ENCODE measurements at regions not wholly inside any gene's neighbourhood (a gene's known extent, or its start where the extent isn't known, plus 50 kb on each side); places are given as distances from the start of the nearest gene placed in this dataset.

DNA sequence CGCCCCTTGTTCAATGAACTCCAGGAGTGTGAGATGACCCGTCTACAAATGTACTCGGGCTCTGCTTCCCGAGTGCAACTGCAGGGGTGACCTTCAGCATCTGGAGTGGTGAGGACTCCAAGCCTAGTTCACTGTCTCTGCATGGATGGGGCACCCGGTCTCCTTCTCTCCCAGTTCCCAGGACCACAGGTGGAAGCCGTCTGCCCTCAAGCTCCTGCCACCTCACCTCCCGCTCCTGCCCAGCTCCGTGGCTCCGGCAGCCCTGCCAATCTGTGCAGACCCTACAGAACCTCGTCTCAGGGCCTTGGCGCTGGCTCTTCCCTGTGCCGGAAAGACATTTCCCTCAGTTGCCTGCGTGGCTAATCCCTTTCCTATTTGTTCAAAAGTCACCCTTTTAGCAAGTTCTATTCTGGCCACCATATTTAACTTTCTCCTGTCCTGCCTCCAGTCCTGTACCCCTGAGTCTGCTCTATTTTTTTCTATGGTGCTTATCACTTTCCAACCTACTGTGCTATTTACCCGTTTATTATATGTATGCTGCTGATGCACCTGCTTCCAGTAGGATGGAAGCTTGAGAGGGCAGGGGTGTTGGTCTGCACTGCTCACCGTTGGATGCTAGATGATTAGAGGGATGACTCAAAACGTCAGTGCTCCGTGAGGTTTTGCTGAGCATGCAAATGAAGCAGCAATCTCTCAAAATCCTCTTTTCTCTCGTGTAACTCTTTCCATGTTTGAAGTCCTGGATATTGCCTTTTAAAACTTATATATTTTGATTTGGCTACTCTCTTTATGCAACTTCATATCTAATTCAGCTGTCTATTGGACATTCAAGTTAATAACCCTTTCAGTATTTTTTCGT, 641.4 kb downstream of the ACTR3B start:
- DNase-seq: no peak
- WGBS (ENCODE audit: insufficient coverage, low lambda C conversion rate): 73% methylated on average over 2 of the region's 19 CpGs
- no peaks in the 10 kb centered on the region for H3K9me3 ChIP-seq (ENCODE audit: control insufficient read depth, low read depth, low read length)
- H3K27me3 ChIP-seq (ENCODE audit: control insufficient read depth, insufficient read depth, low read length): no peaks in the 10 kb centered on the region
- H3K36me3 ChIP-seq (ENCODE audit: control insufficient read depth, insufficient read depth, low read length): no peaks in the 10 kb centered on the region
- no peaks in the 10 kb centered on the region for H3K4me1 ChIP-seq (ENCODE audit: control insufficient read depth, insufficient read depth, low read length)
- H3K4me3 ChIP-seq (ENCODE audit: low read length): no peak overlapping the region
- no peak overlapping the region for H3K27ac ChIP-seq (ENCODE audit: low read length)

DNA sequence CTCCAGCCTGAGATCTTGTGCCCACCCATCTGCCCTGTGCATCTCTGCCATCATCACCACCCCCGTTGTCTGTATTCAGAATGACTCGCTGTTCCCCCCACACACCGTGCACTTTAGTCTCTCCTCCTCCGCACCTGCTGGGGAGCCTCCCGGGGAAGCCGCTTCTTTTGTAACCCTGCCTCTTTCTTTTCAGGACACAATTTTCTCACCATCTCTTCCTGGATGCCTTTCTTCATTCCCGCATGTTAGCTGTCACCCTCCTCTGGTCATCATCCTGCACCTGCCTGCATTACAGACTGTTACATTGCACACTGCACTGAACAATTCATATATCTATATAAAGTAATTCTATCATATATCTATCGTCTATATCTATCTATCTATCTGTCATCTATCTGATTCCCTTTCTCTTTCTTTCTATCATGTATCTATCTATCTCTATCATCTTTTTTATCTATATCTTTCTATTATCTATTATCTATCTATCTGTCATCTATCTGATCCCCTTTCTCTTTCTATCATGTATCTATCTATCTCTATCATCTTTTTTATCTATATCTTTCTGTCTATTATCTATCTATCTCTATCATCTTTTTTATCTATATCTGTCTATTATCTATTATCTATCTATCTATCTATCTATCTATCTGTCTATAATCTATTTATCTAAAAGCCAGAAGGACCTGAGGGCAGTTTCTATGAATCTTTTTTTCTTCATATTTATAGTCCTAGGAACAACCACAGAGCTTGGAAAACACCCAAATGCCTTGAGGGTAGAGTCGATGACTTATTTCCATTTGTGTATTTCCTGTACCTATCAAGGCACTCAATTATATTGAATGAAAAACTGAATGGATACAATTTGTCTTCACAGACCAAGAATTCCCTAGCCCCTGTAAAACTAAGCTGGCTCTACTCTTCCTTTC, 642.5 kb downstream of the ACTR3B start:
- H3K9me3 ChIP-seq (ENCODE audit: control insufficient read depth, low read depth, low read length): no peaks in the 10 kb centered on the region
- no peaks in the 10 kb centered on the region for H3K4me1 ChIP-seq (ENCODE audit: control insufficient read depth, insufficient read depth, low read length)
- no peaks in the 10 kb centered on the region for H3K36me3 ChIP-seq (ENCODE audit: control insufficient read depth, insufficient read depth, low read length)
- no peaks in the 10 kb centered on the region for H3K27me3 ChIP-seq (ENCODE audit: control insufficient read depth, insufficient read depth, low read length)
- H3K27ac ChIP-seq (ENCODE audit: low read length): no peak overlapping the region
- WGBS (ENCODE audit: insufficient coverage, low lambda C conversion rate): 93% methylated on average over 5 of the region's 9 CpGs
- no peak overlapping the region for H3K4me3 ChIP-seq (ENCODE audit: low read length)
- peak in 1 of 2 donors; percentile 3 for DNase-seq

DNA sequence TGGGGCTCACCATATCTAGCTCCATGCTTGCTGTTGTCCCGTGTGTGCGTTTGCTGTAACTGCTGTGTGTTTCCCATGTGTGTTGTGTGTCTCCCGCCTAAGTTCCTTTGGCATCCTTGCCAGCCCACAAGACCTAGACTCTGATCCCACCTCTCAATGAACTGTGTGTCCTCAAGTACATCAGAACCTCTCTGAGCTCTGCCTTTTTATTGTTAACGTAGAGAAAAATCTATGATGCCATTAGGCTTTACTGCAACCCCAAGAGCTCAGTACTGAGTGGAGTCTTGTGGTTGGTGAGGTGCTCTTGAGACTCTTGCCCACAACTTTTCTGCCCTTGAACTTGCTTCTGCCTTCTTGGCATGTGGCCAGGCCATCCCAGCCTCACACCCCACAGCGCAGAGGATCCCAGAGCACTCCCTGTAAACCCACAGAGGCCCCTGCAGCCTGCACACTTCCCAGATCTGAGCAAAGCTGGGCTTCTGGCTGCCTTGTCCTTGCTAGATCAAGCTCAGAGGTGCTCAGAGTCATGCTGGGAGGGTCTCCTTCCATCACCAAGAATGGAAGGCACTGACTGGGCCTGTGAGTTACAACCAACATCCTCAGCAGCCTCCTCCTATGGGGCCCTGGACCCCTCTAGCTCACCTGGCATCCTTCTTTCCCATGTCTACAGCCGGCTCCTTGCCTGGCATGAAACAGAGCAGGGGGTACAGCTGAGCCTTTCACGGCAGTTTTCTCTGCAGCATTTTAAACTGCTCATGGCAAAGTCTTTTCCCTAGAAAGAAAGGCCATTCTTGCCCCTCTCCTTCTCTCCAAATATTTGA, 643.4 kb downstream of the ACTR3B start:
- no peak overlapping the region for H3K4me3 ChIP-seq (ENCODE audit: low read length)
- H3K36me3 ChIP-seq (ENCODE audit: control insufficient read depth, insufficient read depth, low read length): no peaks in the 10 kb centered on the region
- H3K27ac ChIP-seq (ENCODE audit: low read length): no peak overlapping the region
- H3K9me3 ChIP-seq (ENCODE audit: control insufficient read depth, low read depth, low read length): no peaks in the 10 kb centered on the region
- no peaks in the 10 kb centered on the region for H3K4me1 ChIP-seq (ENCODE audit: control insufficient read depth, insufficient read depth, low read length)
- WGBS (ENCODE audit: insufficient coverage, low lambda C conversion rate): 100% methylated on average over 2 of the region's 7 CpGs
- DNase-seq: no peak
- no peaks in the 10 kb centered on the region for H3K27me3 ChIP-seq (ENCODE audit: control insufficient read depth, insufficient read depth, low read length)

DNA sequence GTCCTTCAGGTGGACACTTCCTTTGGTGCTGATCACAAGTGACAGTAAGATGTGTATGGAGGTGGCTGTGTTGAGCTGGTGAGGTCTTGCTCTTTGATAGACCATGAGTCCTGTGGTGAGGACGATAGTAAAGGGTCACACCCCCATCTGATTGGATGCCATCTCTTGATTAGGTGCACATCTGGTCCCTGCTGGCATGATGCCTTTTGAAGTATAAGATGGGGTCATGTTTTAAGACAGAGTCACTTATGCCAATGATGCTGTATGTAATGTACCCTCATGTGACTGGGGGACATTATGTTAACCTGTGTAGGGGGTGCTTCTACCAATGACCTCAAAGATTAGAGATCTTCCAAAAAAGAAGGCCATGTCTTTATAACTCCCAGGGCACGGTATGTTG, 644.6 kb downstream of the ACTR3B start:
- Histone ChIP-seq H3K36me3 (ENCODE audit: control insufficient read depth, insufficient read depth, low read length) (no peaks in the 10 kb centered on the region), H3K27me3 (ENCODE audit: control insufficient read depth, insufficient read depth, low read length) (no peaks in the 10 kb centered on the region), H3K9me3 (ENCODE audit: control insufficient read depth, low read depth, low read length) (no peaks in the 10 kb centered on the region), H3K4me1 (ENCODE audit: control insufficient read depth, insufficient read depth, low read length) (no peaks in the 10 kb centered on the region), H3K27ac (ENCODE audit: low read length) (no peak overlapping the region), H3K4me3 (ENCODE audit: low read length) (no peak overlapping the region)
- WGBS (ENCODE audit: insufficient coverage, low lambda C conversion rate): no CpG with 5 or more reads among the region's 2 CpGs
- no peak for DNase-seq

DNA sequence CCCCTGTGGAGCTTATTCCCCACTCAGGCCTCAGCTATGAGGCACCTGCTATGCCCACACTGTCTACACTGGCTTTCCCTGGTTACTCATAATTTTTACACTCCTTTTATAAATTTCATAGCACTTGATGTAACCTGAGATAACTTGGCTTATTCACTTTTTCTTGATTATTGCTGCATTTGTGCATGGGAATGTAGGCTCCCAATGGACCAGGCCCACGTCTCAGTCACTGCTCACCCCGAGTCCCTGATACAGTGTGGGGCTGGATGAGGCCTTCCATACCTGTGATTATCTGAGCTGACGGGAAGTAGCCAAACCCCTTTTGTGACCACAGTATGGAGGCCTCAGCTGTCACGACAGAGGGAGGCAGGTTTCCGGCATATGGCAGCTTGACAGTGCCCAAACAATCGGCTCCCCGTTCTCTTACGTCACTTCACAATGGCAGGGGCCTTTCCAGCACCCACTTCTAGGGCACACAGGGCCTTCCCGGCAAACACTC, 645.3 kb downstream of the ACTR3B start:
- Histone ChIP-seq H3K4me1 (ENCODE audit: control insufficient read depth, insufficient read depth, low read length) (no peaks in the 10 kb centered on the region), H3K27ac (ENCODE audit: low read length) (no peak overlapping the region), H3K9me3 (ENCODE audit: control insufficient read depth, low read depth, low read length) (no peaks in the 10 kb centered on the region), H3K4me3 (ENCODE audit: low read length) (no peak overlapping the region), H3K27me3 (ENCODE audit: control insufficient read depth, insufficient read depth, low read length) (no peaks in the 10 kb centered on the region), H3K36me3 (ENCODE audit: control insufficient read depth, insufficient read depth, low read length) (no peaks in the 10 kb centered on the region)
- DNase-seq: peak in 1 of 2 donors; percentile 3
- WGBS (ENCODE audit: insufficient coverage, low lambda C conversion rate): no CpG with 5 or more reads among the region's 9 CpGs

DNA sequence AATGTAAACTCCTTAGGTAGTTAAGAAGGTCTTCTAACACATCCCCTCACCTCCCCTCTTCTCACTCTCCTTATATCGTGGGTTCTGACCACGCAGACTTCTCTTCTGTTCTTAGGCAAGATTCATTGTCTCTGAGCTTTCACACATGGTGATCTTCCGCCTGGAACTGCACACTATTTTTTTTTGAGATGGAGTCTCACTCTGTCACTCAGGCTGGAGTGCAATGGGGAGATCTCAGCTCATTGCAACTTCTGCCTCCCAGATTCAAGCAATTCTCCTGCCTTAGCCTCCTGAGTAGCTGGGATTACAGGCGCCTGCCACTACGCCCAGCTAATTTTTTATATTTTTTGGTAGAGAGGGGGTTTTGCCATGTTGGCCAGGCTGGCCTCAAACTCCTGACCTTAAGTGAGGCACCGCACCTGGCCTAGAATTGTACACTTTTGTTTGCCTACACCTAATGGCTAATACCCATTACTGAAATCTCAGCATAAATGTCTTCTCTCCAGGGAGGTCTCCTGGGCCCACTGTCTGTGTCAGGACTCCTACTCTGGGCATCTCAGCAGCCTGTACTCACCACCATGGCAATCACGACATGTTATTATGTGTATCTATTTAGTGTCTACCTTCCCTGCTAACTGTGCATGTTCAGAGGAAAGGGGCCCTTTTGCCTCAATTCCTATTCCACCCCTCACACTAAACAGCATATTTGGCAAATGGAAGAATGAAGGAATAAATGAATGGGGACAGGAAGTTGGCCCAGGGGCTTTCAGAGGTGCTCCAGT, 646.3 kb upstream of the DPP6 start:
- DNase-seq: no peak
- WGBS (ENCODE audit: insufficient coverage, low lambda C conversion rate): 80% methylated on average over 2 of the region's 7 CpGs
- H3K27ac ChIP-seq (ENCODE audit: low read length): no peak overlapping the region
- H3K27me3 ChIP-seq (ENCODE audit: control insufficient read depth, insufficient read depth, low read length): no peaks in the 10 kb centered on the region
- no peaks in the 10 kb centered on the region for H3K4me1 ChIP-seq (ENCODE audit: control insufficient read depth, insufficient read depth, low read length)
- no peak overlapping the region for H3K4me3 ChIP-seq (ENCODE audit: low read length)
- H3K9me3 ChIP-seq (ENCODE audit: control insufficient read depth, low read depth, low read length): no peaks in the 10 kb centered on the region
- H3K36me3 ChIP-seq (ENCODE audit: control insufficient read depth, insufficient read depth, low read length): no peaks in the 10 kb centered on the region

DNA sequence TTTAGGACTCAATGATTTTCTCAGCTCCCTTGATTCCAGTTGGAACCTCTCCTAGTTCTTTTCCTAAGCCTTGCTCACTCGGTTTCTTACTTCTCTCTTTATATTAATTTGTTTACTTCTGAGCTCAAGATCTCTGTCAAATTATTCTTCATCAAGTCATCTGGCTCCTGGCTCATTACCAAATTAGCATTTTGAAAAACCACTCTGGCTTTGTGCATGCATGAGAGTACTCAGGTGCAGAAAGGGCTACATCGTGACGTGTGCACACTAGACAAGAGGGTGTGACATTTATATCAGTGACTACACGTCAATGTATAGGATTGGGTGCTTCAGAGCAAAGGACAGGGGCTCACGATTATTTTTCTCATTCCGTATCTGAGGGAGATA, 645.7 kb upstream of the DPP6 start:
- H3K9me3 ChIP-seq (ENCODE audit: control insufficient read depth, low read depth, low read length): no peaks in the 10 kb centered on the region
- H3K27ac ChIP-seq (ENCODE audit: low read length): no peak overlapping the region
- H3K4me3 ChIP-seq (ENCODE audit: low read length): no peak overlapping the region
- WGBS (ENCODE audit: insufficient coverage, low lambda C conversion rate): 63% methylated on average over 3 of the region's 6 CpGs
- no peaks in the 10 kb centered on the region for H3K27me3 ChIP-seq (ENCODE audit: control insufficient read depth, insufficient read depth, low read length)
- H3K36me3 ChIP-seq (ENCODE audit: control insufficient read depth, insufficient read depth, low read length): no peaks in the 10 kb centered on the region
- H3K4me1 ChIP-seq (ENCODE audit: control insufficient read depth, insufficient read depth, low read length): no peaks in the 10 kb centered on the region
- no peak for DNase-seq

DNA sequence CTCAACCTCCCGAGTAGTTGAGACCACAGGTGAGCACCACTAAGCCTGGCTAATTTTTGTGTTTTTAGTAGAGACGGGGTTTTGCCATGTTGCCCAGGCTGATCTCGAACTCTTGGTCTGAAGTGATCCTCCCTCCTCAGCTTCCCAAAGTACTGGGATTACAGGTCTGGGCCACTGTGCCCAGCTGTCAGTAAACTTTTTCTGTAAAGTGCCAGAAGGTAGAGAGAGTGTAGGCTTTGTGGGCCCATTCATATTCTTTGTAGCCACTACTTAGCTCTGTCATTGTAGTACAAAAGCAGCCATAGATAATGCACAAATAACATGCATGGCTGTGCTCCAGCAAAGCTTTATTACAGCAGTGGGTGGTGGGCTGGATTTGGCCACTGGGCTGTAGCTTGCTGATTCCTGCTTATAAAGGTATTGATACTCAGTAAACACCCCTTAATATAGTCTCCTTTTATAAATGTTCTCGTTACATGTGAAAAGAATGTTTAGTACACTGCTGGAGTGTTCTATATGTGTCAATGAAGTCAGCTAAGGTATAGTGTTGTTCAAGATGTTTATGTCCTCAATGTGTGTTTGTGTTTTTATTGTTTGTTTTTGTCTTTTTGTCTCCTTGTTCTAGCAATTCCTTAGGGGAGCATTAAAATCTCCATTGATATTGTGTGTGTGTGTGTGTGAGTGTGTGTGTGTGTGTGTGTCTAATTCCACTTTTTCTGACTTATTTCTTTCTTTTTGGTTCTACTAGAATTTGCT, 644.7 kb upstream of the DPP6 start:
- Histone ChIP-seq H3K4me3 (ENCODE audit: low read length) (no peak overlapping the region), H3K27ac (ENCODE audit: low read length) (no peak overlapping the region), H3K9me3 (ENCODE audit: control insufficient read depth, low read depth, low read length) (peaks cover 4% of the 10 kb centered on the region), H3K27me3 (ENCODE audit: control insufficient read depth, insufficient read depth, low read length) (no peaks in the 10 kb centered on the region), H3K4me1 (ENCODE audit: control insufficient read depth, insufficient read depth, low read length) (no peaks in the 10 kb centered on the region), H3K36me3 (ENCODE audit: control insufficient read depth, insufficient read depth, low read length) (no peaks in the 10 kb centered on the region)
- no CpG with 5 or more reads among the region's 4 CpGs for WGBS (ENCODE audit: insufficient coverage, low lambda C conversion rate)
- no peak for DNase-seq

All from large intestine (tissue), 3 donors.